HEK293 (cell line): ENCODE measurements at regions not wholly inside any gene's neighbourhood (a gene's known extent, or its start where the extent isn't known, plus 50 kb on each side); places are given as distances from the start of the nearest gene placed in this dataset.

ENCODE experiments used
- CTCF ChIA-PET: fragments of 350-600 bp; formaldehyde crosslinking; extraction: SDS; loops from one replicate; lab custom pipeline; 2021; ENCODE audit warnings: antibody characterized with exemption; lab: Yijun Ruan, JAX
- POLR2A ChIA-PET: fragments of 300-600 bp; formaldehyde crosslinking; extraction: SDS; loops from one replicate; lab custom pipeline; 2020; ENCODE audit warnings: antibody characterized with exemption, inconsistent platforms; lab: Yijun Ruan, JAX
- H3K27ac ChIP-seq: fragments of 200-500 bp; sonication (Bioruptor generic); 2 replicates; pipeline ENCODE4 v1.5.1; 2014; ENCODE audit warnings: low read depth, low read length, control low read depth, inconsistent platforms; ENCODE audit errors: extremely low read depth
- H3K36me3 ChIP-seq, 2 experiments: fragments of 200-500 bp in 1 of 2; sonication (Bioruptor generic) in 1 of 2; 1 replicate in 1 of 2; 2 replicates in 1 of 2; pipeline ENCODE4 v1.5.1; 2014 to 2017; ENCODE audit warnings: inconsistent platforms in 2 of 2, low read length in 2 of 2; ENCODE audit not compliant: control insufficient read depth in 2 of 2, insufficient read depth in 1 of 2
- H3K4me1 ChIP-seq: fragments of 200-500 bp; sonication (Bioruptor generic); 2 replicates; pipeline ENCODE4 v1.5.1; 2014; ENCODE audit warnings: mild to moderate bottlenecking, low read length, inconsistent platforms; ENCODE audit not compliant: control insufficient read depth, insufficient read depth
- H3K4me3 ChIP-seq: 2 replicates; pipeline ENCODE4 v1.5.1; 2011; ENCODE audit warnings: low read depth, mild to moderate bottlenecking, control low read depth, low read length, moderate library complexity
- H3K9me3 ChIP-seq: fragments of 200-500 bp; sonication (Bioruptor generic); 2 replicates; pipeline ENCODE4 v1.5.1; 2014; ENCODE audit warnings: low read depth, low read length, inconsistent platforms; ENCODE audit not compliant: control insufficient read depth, insufficient read depth
- BCL6B ChIP-seq: fragments of 450-650 bp; formaldehyde crosslinking; IDR thresholded peaks from 2 replicates; pipeline ENCODE4 v1.5.1; 2017; ENCODE audit warnings: missing biosample characterization, missing genetic modification characterization
- GFI1B ChIP-seq: fragments of 450-650 bp; formaldehyde crosslinking; IDR thresholded peaks from 2 replicates; pipeline ENCODE4 v1.5.1; 2016; ENCODE audit warnings: missing biosample characterization, missing genetic modification characterization
- REPIN1 ChIP-seq: fragments of 450-650 bp; formaldehyde crosslinking; IDR thresholded peaks from 2 replicates; pipeline ENCODE4 v1.5.1; 2017; ENCODE audit warnings: missing biosample characterization, missing genetic modification characterization, low read depth
- SP3 ChIP-seq: fragments of 450-650 bp; formaldehyde crosslinking; IDR thresholded peaks from 2 replicates; pipeline ENCODE4 v1.5.1; 2016; ENCODE audit warnings: missing biosample characterization, missing genetic modification characterization
- ZBTB21 ChIP-seq: fragments of 450-650 bp; formaldehyde crosslinking; IDR thresholded peaks from 2 replicates; pipeline ENCODE4 v1.5.1; 2017; ENCODE audit warnings: missing biosample characterization, missing genetic modification characterization
- ZIC2 ChIP-seq: fragments of 450-650 bp; formaldehyde crosslinking; IDR thresholded peaks from 2 replicates; pipeline ENCODE4 v1.5.1; 2016; ENCODE audit warnings: missing biosample characterization, missing genetic modification characterization
- ZNF184 ChIP-seq: fragments of 450-650 bp; IDR thresholded peaks from 2 replicates; pipeline ENCODE4 v1.5.1; 2018; ENCODE audit warnings: missing biosample characterization, mild to moderate bottlenecking, missing genetic modification characterization
- ZNF221 ChIP-seq: fragments of 450-650 bp; formaldehyde crosslinking; IDR thresholded peaks from 2 replicates; pipeline ENCODE4 v1.5.1; 2017; ENCODE audit warnings: missing biosample characterization, missing genetic modification characterization, borderline replicate concordance
- ZNF248 ChIP-seq: fragments of 450-650 bp; formaldehyde crosslinking; IDR thresholded peaks from 2 replicates; pipeline ENCODE4 v1.5.1; 2017; ENCODE audit warnings: missing biosample characterization, missing genetic modification characterization
- ZNF416 ChIP-seq: fragments of 450-650 bp; formaldehyde crosslinking; IDR thresholded peaks from 2 replicates; pipeline ENCODE4 v1.5.1; 2016; ENCODE audit warnings: missing biosample characterization, missing genetic modification characterization
- ZNF501 ChIP-seq: fragments of 450-650 bp; formaldehyde crosslinking; IDR thresholded peaks from 2 replicates; pipeline ENCODE4 v1.5.1; 2016; ENCODE audit warnings: missing biosample characterization, missing genetic modification characterization
- ZNF521 ChIP-seq: fragments of 450-650 bp; formaldehyde crosslinking; IDR thresholded peaks from 2 replicates; pipeline ENCODE4 v1.5.1; 2017; ENCODE audit warnings: missing biosample characterization, mild to moderate bottlenecking, missing genetic modification characterization
- ZNF555 ChIP-seq: fragments of 450-650 bp; formaldehyde crosslinking; conservative IDR thresholded peaks from 2 replicates; pipeline ENCODE4 v1.5.1; 2017; ENCODE audit warnings: missing biosample characterization, mild to moderate bottlenecking, missing genetic modification characterization, inconsistent platforms
- ZNF560 ChIP-seq: fragments of 450-650 bp; formaldehyde crosslinking; IDR thresholded peaks from 2 replicates; pipeline ENCODE4 v1.5.1; 2017; ENCODE audit warnings: missing biosample characterization, missing genetic modification characterization, borderline replicate concordance
- ZNF654 ChIP-seq: fragments of 450-650 bp; formaldehyde crosslinking; IDR thresholded peaks from 2 replicates; pipeline ENCODE4 v1.5.1; 2016; ENCODE audit warnings: low read depth, missing biosample characterization, missing genetic modification characterization
- TF ChIP-seq, protein P1 (sequence below): fragments of 450-650 bp; IDR thresholded peaks from 2 replicates; pipeline ENCODE4 v1.5.1; 2018; ENCODE audit warnings: missing biosample characterization, mild to moderate bottlenecking, missing genetic modification characterization

DNA sequence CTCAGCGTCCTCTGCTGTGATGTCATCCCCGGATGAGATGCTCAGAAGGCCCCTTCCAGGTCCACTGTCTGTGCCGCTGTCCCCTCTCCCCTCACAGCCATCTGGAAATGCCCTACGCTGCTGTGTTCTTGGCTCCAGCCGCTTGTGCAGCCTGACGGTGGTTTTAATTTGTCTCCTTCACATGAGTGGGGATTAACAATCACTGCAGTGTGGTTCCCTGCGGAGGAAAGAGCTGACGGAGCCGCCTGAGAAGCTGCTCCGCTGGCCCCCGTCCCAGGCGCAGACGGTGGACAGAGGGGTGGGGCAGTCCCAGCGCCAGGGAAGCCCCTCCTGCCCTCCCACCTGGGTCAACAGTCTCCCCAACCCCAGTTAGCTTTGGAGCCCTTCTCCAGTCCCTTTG, 67.5 kb upstream of the PHF21B start:
- Histone ChIP-seq H3K36me3 (no peaks in the 10 kb centered on the region), H3K4me1 (no peaks in the 10 kb centered on the region; the same call in 1 of the 2 replicates)
- POLR2A ChIA-PET = interaction anchor here (0.6 kb wide), 1 partner anchor 69 kb away, joined by 3 read pairs; no protein-coding TSS in a partner anchor
- TF ChIP-seq ZNF501 (tag by site-specific recombination) = no peak
- no peak for TF ChIP-seq REPIN1 (tag by site-specific recombination)
- no peak for TF ChIP-seq ZNF521 (tag by site-specific recombination)
- no peak for TF ChIP-seq ZNF248 (tag by site-specific recombination)
- no peak for TF ChIP-seq BCL6B
- TF ChIP-seq, all 188 proteins: peak for 0
- Histone ChIP-seq H3K9me3 (no peaks in the 10 kb centered on the region), H3K27ac (no peak overlapping the region), H3K4me3 (no peak overlapping the region)
- CTCF ChIA-PET = no interaction called here

GRCh38 chr22:45077826-45078334, 68.1 kb upstream of the PHF21B start:
- Histone ChIP-seq H3K9me3 (no peaks in the 10 kb centered on the region), H3K36me3 (no peaks in the 10 kb centered on the region), H3K27ac (no peak overlapping the region), H3K4me1 (no peaks in the 10 kb centered on the region), H3K4me3 (no peak overlapping the region)
- CTCF ChIA-PET = interaction anchor here (0.6 kb wide), 1 partner anchor 898 kb away, joined by 3 read pairs; no protein-coding TSS in a partner anchor
- TF ChIP-seq GFI1B (tag by site-specific recombination) (no peak), ZNF560 (tag by site-specific recombination) (no peak), SP3 (tag by site-specific recombination) (no peak), ZNF184 (no peak), ZNF221 (tag by site-specific recombination) (no peak), ZNF555 (no peak)
- TF ChIP-seq, protein P1, sequence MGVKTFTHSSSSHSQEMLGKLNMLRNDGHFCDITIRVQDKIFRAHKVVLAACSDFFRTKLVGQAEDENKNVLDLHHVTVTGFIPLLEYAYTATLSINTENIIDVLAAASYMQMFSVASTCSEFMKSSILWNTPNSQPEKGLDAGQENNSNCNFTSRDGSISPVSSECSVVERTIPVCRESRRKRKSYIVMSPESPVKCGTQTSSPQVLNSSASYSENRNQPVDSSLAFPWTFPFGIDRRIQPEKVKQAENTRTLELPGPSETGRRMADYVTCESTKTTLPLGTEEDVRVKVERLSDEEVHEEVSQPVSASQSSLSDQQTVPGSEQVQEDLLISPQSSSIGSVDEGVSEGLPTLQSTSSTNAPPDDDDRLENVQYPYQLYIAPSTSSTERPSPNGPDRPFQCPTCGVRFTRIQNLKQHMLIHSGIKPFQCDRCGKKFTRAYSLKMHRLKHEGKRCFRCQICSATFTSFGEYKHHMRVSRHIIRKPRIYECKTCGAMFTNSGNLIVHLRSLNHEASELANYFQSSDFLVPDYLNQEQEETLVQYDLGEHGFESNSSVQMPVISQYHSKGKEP = no peak
- POLR2A ChIA-PET = interaction anchor here (0.6 kb wide), 1 partner anchor 70 kb away, joined by 3 read pairs; no protein-coding TSS in a partner anchor

GRCh38 chr22:45082795-45083194, 73.0 kb upstream of the PHF21B start:
- H3K27ac ChIP-seq = no peak overlapping the region
- H3K36me3 ChIP-seq = no peaks in the 10 kb centered on the region
- H3K4me3 ChIP-seq = no peak overlapping the region
- POLR2A ChIA-PET = interaction anchor here (0.5 to 0.9 kb wide), 2 partner anchors 12 to 74 kb away, joined by 3 read pairs; no protein-coding TSS in a partner anchor
- H3K9me3 ChIP-seq = no peaks in the 10 kb centered on the region
- TF ChIP-seq ZNF654 (tag by site-specific recombination) (peak; percentile 34), ZBTB21 (tag by site-specific recombination) (no peak), ZNF555 (no peak), ZIC2 (tag by site-specific recombination) (0 out of 2 replicates have a peak, but pooled peaks have one; percentile 8), ZNF416 (tag by site-specific recombination) (no peak)
- CTCF ChIA-PET = interaction anchor here (0.7 to 2.2 kb wide), 5 partner anchors 8 to 108 kb away, joined by 3 to 10 read pairs (median 3); no protein-coding TSS in a partner anchor
- no peaks in the 10 kb centered on the region for H3K4me1 ChIP-seq
